GM19467 (cell line): ENCODE measurements at regions not wholly inside any gene's neighbourhood (a gene's known extent, or its start where the extent isn't known, plus 50 kb on each side); places are given as distances from the start of the nearest gene placed in this dataset.
"Not testable (repeated sequence)": the region's sequence is repeated elsewhere in the genome, so short reads cannot be mapped to it uniquely, and the experiment has no call there.

Experiments used
- ATAC-seq: cut with Tn5 transposase; IDR thresholded peaks from one replicate; pipeline ENCODE4 v1.9.1; 2021; ENCODE audit warnings: mild to moderate bottlenecking, moderate library complexity; ENCODE audit not compliant: unreplicated experiment

GRCh38 chr14:56419750-56420149 is 159.8 kb upstream of the TMEM260 start:
- ATAC-seq = no peak

GRCh38 chr14:56422221-56422620 is 157.4 kb upstream of the TMEM260 start:
- ATAC-seq = no peak

DNA sequence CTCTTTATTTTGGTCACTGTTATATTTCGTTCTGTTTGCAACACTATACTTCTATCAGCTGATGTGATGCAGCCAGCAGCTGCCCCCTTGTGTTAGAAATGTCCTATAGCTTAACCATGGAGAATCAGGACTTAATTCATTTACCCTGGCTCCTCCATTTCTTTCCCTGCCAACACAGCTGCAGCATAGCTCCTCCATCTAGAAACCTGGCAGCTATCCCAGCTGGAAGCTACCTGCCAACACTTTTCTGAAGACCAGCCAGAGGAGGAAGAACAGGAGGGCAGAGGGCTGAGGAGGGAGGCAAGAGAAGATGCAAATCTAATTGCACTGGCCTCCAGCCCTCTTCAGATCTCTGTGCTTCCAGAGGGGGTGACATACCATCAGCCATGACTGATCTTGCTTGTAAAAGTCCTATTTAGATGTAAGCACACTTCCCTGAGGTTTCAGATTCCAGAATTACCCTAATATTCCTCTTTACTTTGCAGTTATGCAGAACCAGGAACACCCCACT is 156.8 kb upstream of the TMEM260 start:
- no peak for ATAC-seq

DNA sequence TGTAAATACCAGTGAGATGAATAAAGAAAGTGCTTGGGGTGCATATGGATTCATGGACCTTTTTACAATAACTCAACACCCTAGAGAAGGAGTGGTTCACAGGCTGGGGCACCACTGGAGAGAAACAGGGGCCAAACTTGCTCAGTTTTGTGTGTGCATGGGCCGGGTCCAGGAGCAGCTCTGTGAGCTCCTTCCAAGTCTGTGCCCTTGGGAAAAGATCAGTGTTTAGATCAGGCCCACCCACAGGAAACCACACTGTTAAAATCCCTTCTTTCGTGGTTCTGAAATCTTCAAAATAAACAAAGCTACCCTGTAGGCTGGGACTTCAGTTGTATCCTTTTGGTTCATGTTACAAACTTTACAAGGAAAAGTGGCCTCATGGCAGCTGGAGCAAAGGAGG is 156.1 kb upstream of the TMEM260 start:
- no peak for ATAC-seq

DNA sequence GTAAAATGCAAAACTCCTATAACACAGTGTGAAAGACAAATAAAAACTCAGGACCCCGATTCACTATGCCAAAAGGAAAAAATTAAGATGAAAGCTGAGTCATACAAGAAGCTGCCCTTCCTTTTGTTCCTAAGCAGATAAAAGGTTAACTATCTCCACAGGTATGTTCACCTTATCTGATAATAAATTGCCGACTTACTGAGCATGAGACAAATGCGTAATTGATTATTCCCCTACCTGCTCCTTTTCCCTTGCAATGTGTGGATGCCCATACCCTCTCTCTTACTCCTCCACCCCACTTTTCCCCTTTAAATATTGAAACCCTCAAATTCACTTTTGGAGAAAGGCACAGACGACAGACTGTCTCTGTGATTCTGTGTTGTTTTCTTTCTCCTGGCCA is 148.6 kb upstream of the TMEM260 start:
- ATAC-seq = no peak

GRCh38 chr14:56449670-56450213 is 129.9 kb upstream of the TMEM260 start:
- no peak for ATAC-seq

GRCh38 chr14:56452940-56453339 is 126.7 kb upstream of the TMEM260 start:
- ATAC-seq = no peak

DNA sequence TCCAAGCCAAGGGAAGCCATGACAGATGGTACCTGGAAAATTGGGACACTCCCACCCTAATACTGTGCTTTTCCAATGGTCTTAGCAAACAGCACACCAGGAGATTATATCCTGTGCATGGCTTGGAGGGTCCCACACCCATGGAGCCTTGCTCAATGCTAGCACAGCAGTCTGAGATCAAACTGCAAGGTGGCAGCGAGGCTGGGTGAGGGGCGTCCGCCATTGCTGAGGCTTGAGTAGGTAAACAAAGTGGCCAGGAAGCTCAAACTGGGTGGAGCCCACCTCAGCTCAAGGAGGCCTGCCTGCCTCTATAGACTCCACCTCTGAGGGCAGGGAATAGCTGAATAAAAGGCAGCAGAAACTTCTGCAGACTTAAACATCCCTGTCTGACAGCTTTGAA is 124.9 kb upstream of the TMEM260 start:
- not testable (repeated sequence) for ATAC-seq

DNA sequence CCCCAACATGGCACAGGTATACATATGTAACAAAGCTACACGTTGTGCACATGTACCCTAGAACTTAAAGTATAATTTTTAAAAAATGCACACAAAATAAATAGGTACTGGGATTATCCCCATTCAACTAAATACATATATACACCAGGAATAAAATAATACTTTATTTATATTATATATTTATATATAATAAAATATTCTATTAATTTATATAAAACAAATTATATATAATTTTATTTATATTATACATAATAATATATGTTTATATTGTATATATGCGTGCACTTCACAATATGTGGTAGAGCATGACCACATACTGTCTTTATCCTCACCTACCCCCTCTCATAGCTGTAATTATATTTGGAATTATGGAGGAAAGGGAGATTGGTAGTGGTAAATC is 119.1 kb upstream of the TMEM260 start:
- ATAC-seq = no peak

DNA sequence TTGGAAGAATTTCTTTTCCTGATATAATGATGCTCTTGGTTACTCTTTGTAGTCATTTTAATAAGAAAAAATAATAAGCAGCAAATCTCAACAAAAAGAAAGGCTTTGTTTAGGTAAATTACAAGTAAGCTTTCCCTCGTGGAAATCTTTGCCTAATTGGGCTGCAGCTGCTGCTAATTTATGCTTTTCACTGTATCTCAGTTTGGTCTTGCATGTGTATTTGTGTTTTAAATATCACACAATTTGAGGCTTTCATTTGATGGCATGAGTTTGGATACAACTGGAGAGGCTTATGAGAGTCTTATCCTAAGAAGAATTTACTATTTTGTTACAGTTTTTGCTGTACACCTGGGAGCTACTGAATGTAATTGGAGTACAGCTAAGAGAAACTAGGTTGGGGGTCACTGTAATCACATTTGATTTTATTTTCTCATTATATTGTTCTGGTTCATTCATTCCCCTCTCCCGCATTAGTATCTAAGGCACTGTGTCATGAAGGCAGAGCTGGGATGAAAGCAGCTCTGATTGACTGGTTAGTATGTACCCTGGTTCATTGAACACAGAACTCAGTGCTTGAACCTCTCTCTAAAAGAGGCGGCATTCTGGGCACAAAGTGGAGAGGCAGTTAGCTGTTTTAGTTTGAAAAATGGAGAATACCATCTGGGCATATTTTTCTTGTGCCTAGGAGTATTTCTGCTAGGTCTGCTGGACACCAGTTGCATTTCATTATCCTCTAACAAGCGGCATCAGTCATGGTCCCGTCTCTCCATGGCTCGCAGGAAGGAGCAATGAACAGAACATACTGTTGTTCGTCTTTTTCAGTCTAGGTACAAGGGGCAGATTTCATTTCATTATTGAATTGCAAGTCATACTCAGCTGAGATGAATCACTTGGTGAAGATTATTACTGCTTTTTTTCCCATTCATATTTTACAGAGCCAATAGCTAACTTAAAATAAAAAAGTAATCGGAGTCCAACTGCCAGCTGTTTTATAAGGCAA is 118.0 kb upstream of the TMEM260 start:
- ATAC-seq = no peak

- no peak for ATAC-seq
These were observed 116.2 kb upstream of the TMEM260 start for GRCh38 chr14:56463271-56463890.

GRCh38 chr14:56471056-56471455 is 108.5 kb upstream of the TMEM260 start:
- ATAC-seq = no peak

- ATAC-seq = no peak
These were observed 105.1 kb upstream of the TMEM260 start for GRCh38 chr14:56474419-56475022.

DNA sequence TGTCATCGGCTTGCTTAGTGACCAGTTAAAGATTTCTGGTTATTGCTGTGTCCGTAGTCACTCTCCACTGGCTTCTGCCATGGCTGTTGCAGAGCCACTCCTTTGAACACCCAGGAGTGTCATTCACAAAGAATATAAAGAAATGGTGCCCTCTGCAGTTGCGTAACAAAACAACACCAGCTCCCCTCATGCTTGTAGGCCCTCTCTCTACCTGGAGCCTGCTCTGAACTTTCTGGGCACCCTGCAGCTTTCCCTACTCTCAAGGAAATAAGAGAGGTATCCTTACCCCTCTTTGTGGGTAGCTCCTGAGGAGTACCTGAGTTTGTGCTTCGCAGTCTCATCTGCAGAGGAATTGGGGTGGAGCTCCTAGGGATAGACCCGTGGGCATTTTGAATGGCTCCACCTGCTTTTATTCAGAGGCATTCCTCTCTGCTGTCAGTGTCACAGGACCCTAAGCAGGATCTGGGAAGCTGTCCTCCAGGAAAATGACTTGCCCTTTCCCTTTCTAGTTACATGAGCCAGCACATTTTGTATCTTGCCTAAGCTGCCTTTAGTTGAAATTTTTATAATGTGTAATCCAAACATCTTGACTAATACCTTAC is 97.2 kb upstream of the TMEM260 start:
- no peak for ATAC-seq

- ATAC-seq = no peak
These were observed 92.4 kb upstream of the TMEM260 start for GRCh38 chr14:56487090-56487667.

DNA sequence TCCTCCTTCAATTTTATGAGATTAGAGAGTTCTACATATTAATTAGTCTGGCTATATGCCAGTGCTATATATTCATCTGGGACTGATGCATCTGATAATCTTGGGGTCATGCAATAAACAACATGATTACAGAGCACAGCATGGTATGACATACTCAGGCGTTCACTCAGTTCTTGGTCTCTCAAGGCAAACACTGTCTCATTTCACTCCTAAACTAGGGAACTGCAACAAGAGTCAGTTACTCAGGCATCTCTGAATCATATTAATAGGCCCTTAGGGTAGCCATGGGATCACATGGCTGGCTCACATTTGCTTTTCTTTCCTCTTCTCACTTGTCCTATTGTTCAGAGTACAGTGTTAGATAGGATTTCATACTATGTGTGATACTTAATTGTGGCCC is 91.8 kb upstream of the TMEM260 start:
- no peak for ATAC-seq

- no peak for ATAC-seq
These were observed 91.3 kb upstream of the TMEM260 start for GRCh38 chr14:56488306-56488705.

DNA sequence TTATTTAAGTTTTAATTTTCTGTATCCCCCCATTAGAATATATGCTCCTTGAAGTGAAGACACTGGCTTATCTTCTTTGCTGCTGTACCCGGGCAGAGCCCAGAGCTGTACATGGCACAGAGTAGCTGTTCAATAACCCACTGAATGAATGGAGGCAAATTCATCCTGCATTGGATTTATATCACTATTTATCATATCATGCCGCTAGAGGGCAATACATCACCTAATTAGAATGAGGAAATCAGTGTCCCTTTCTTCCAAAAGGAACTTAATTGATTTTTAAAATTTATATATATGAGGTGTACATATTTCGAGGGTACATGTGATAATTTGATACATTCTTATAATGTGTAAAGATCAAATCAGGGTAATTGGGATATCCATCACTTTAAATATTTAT is 89.2 kb upstream of the TMEM260 start:
- ATAC-seq = no peak

DNA sequence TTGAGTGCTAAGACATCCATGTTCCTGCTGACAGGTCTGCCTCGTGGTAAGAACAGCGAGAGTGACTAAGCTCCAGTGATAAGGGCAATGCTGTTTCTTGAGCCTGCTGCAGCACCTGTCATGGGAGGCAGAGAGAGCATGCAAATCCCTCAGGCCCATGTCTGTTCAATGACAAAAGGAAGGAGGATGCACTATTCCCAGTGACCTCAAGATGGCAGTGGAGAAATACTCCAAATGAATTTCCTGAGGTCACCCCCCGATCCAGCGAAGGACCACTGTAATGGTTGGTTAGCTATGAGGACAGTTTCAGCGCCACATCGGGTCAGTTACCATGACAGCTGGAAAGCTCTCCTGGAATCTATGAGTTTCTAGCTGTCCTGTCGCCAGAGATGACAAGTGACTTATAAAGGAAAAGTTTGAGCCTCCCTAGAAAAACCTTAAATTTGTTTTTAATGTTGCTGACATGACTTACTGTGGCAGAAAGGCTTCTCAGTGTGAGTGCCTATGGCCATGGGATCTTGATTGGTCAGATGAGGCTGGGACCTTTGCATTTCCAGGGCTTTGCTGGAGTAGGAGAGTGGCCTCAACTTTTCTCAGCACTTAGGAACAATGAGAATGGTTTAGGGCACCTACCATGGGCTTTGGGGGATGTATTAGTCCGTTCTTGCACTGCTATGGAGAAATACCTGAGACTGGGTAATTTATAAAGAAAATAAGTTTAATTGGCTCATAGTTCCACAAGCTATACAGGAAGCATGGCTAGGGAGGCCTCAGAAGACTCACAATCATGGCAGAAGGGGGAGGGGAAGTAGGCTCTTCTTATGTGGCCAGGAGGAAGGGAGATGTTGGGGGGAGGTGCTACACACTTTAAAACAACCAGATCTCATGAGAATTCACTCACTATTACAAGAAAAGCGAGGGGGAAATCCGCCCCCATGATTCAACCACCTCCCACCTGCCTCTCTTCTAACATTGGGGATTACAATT is 88.0 kb upstream of the TMEM260 start:
- peak; percentile 54 for ATAC-seq
